ENCODE measurements at regions not wholly inside any gene's neighbourhood (a gene's known extent, or its start where the extent isn't known, plus 50 kb on each side); places are given as distances from the start of the nearest gene placed in this dataset.
"Not testable (repeated sequence)": the region's sequence is repeated elsewhere in the genome, so short reads cannot be mapped to it uniquely, and the experiment has no call there.

GRCh38 chr2:125885340-125885739 lies 770.6 kb upstream of the GYPC start:
- intact Hi-C loops (cut with DNase I): no loop called here
- DNase-seq (ENCODE audit: low spot score): no peak

- intact Hi-C loops (cut with DNase I): no loop called here
- DNase-seq (ENCODE audit: low spot score): no peak
Measured at GRCh38 chr2:125886153-125886552, 769.8 kb upstream of the GYPC start.

- intact Hi-C loops (cut with DNase I): no loop called here
- no peak for DNase-seq (ENCODE audit: low spot score)
Measured at GRCh38 chr2:125901278-125901677, 754.7 kb upstream of the GYPC start.

- intact Hi-C loops (cut with DNase I): no loop called here
- DNase-seq (ENCODE audit: low spot score): no peak
Measured at GRCh38 chr2:125925891-125926546, 729.9 kb upstream of the GYPC start.

GRCh38 chr2:125935559-125935958 lies 720.4 kb upstream of the GYPC start:
- intact Hi-C loops (cut with DNase I): no loop called here

GRCh38 chr2:125942585-125943424 lies 713.2 kb upstream of the GYPC start:
- no peak for DNase-seq (ENCODE audit: low spot score)
- intact Hi-C loops (cut with DNase I): no loop called here

More at GRCh38 chr2:125935559-125935958, 720.4 kb upstream of the GYPC start:
- DNase-seq (ENCODE audit: low spot score): no peak

- intact Hi-C loops (cut with DNase I): no loop called here
- DNase-seq (ENCODE audit: low spot score): no peak
Measured at GRCh38 chr2:125959047-125959446, 696.9 kb upstream of the GYPC start.

- intact Hi-C loops (cut with DNase I): no loop called here
Measured at GRCh38 chr2:125961739-125962138, 694.2 kb upstream of the GYPC start.

GRCh38 chr2:125979886-125980285 lies 676.1 kb upstream of the GYPC start:
- intact Hi-C loops (cut with DNase I): no loop called here
- no peak for DNase-seq (ENCODE audit: low spot score)

More at GRCh38 chr2:125961739-125962138, 694.2 kb upstream of the GYPC start:
- DNase-seq (ENCODE audit: low spot score): no peak

- intact Hi-C loops (cut with DNase I): no loop called here
- no peak for DNase-seq (ENCODE audit: low spot score)
Measured at GRCh38 chr2:125983364-125983763, 672.6 kb upstream of the GYPC start.

- intact Hi-C loops (cut with DNase I): no loop called here
- DNase-seq (ENCODE audit: low spot score): no peak
Measured at GRCh38 chr2:126029316-126029715, 626.6 kb upstream of the GYPC start.

GRCh38 chr2:126038861-126039260 lies 617.1 kb upstream of the GYPC start:
- intact Hi-C loops (cut with DNase I): no loop called here
- no peak for DNase-seq (ENCODE audit: low spot score)

- DNase-seq (ENCODE audit: low spot score): no peak
- intact Hi-C loops (cut with DNase I): no loop called here
Measured at GRCh38 chr2:126041391-126042047, 614.4 kb upstream of the GYPC start.

GRCh38 chr2:126042089-126042488 lies 613.9 kb upstream of the GYPC start:
- DNase-seq (ENCODE audit: low spot score): no peak
- intact Hi-C loops (cut with DNase I): no loop called here

- intact Hi-C loops (cut with DNase I): no loop called here
Measured at GRCh38 chr2:126048719-126049118, 607.2 kb upstream of the GYPC start.

GRCh38 chr2:126049461-126049860 lies 606.5 kb upstream of the GYPC start:
- no peak for DNase-seq (ENCODE audit: low spot score)
- intact Hi-C loops (cut with DNase I): no loop called here

More at GRCh38 chr2:126048719-126049118, 607.2 kb upstream of the GYPC start:
- DNase-seq (ENCODE audit: low spot score): no peak

GRCh38 chr2:126050991-126051736 lies 604.8 kb upstream of the GYPC start:
- intact Hi-C loops (cut with DNase I): no loop called here
- DNase-seq (ENCODE audit: low spot score): no peak

- intact Hi-C loops (cut with DNase I); DNase-seq (ENCODE audit: low spot score): not testable (repeated sequence)
Measured at GRCh38 chr2:126051737-126052240, 604.2 kb upstream of the GYPC start.

- no peak for DNase-seq (ENCODE audit: low spot score)
- intact Hi-C loops (cut with DNase I): no loop called here
Measured at GRCh38 chr2:126059379-126059778, 596.6 kb upstream of the GYPC start.
